ENCODE measurements at regions not wholly inside any gene's neighbourhood (a gene's known extent, or its start where the extent isn't known, plus 50 kb on each side); places are given as distances from the start of the nearest gene placed in this dataset.

- TF ChIP-seq CTCF (conservative IDR thresholded peaks at IDR 0.05; ENCODE audit: low read depth, low read length), result no peak
- DNase-seq (ENCODE audit: low read depth), result no peak
- H3K4me3 ChIP-seq (ENCODE audit: low read length), result no peak overlapping the region
Observed at GRCh38 chr20:63145156-63145555, 70.8 kb downstream of the YTHDF1 start.

GRCh38 chr20:63142933-63143332 is 73.0 kb downstream of the YTHDF1 start:
- no peak overlapping the region for H3K4me3 ChIP-seq (ENCODE audit: low read length)
- no peak for TF ChIP-seq CTCF (conservative IDR thresholded peaks at IDR 0.05; ENCODE audit: low read depth, low read length)
- DNase-seq (ENCODE audit: low read depth), result no peak

- no peak for DNase-seq (ENCODE audit: low read depth)
- no peak for TF ChIP-seq CTCF (conservative IDR thresholded peaks at IDR 0.05; ENCODE audit: low read depth, low read length)
- no peak overlapping the region for H3K4me3 ChIP-seq (ENCODE audit: low read length)
Observed at GRCh38 chr20:63141531-63141930, 74.4 kb downstream of the YTHDF1 start.

- H3K4me3 ChIP-seq (ENCODE audit: low read length), result no peak overlapping the region
- no peak for TF ChIP-seq CTCF (conservative IDR thresholded peaks at IDR 0.05; ENCODE audit: low read depth, low read length)
- DNase-seq (ENCODE audit: low read depth), result no peak
Observed at GRCh38 chr20:63140514-63141433, 75.2 kb downstream of the YTHDF1 start.

GRCh38 chr20:63139837-63140236 is 76.1 kb downstream of the YTHDF1 start:
- no peak overlapping the region for H3K4me3 ChIP-seq (ENCODE audit: low read length)
- TF ChIP-seq CTCF (conservative IDR thresholded peaks at IDR 0.05; ENCODE audit: low read depth, low read length), result no peak

GRCh38 chr20:63139356-63139755 is 76.6 kb downstream of the YTHDF1 start:
- H3K4me3 ChIP-seq (ENCODE audit: low read length), result no peak overlapping the region
- TF ChIP-seq CTCF (conservative IDR thresholded peaks at IDR 0.05; ENCODE audit: low read depth, low read length), result no peak
- no peak for DNase-seq (ENCODE audit: low read depth)

More at GRCh38 chr20:63139837-63140236, 76.1 kb downstream of the YTHDF1 start:
- DNase-seq (ENCODE audit: low read depth), result no peak

- DNase-seq (ENCODE audit: low read depth), result no peak
- no peak overlapping the region for H3K4me3 ChIP-seq (ENCODE audit: low read length)
- no peak for TF ChIP-seq CTCF (conservative IDR thresholded peaks at IDR 0.05; ENCODE audit: low read depth, low read length)
Observed at GRCh38 chr20:63138855-63139341, 77.0 kb downstream of the YTHDF1 start.
